Activated CD4-positive, alpha-beta T cell treated with anti-CD3 and anti-CD28 coated beads, Interleukin-2, amount 50 U/mL, for 24 hours (primary cell): ENCODE measurements at regions not wholly inside any gene's neighbourhood (a gene's known extent, or its start where the extent isn't known, plus 50 kb on each side); places are given as distances from the start of the nearest gene placed in this dataset.

ENCODE experiments used
- DNase-seq, 2 donors: peaks; one replicate each; pipeline ENCODE4 v3.0.0-alpha.2; 2020; ENCODE audit warnings: low read depth in 1 of 2, low spot score in 1 of 2

GRCh38 chr9:28179893-28180292 lies 606.6 kb upstream of the C9orf72 start:
- no peak for DNase-seq

GRCh38 chr9:28190981-28191380 lies 617.7 kb upstream of the C9orf72 start:
- no peak for DNase-seq

- no peak for DNase-seq
These were observed 624.4 kb upstream of the C9orf72 start for GRCh38 chr9:28197653-28198052.

DNA sequence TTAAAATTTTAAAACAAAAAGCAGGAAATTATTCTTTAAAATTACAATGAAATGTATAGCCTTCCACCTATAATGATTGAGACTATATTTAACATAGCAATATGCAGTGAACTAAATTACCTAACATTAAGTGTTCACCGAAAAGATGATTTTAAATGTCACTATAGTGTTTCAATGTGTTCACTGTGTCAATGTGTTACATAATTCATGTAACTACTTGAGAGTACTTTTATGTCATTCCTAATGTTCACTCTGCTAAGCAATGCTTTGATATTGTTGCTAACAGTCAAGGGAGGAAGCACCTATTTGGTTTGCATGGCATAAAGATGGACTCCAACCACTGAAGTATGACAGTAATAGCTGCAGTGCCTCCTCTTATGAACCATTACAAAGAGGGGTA lies 629.8 kb upstream of the C9orf72 start:
- DNase-seq = no peak

DNA sequence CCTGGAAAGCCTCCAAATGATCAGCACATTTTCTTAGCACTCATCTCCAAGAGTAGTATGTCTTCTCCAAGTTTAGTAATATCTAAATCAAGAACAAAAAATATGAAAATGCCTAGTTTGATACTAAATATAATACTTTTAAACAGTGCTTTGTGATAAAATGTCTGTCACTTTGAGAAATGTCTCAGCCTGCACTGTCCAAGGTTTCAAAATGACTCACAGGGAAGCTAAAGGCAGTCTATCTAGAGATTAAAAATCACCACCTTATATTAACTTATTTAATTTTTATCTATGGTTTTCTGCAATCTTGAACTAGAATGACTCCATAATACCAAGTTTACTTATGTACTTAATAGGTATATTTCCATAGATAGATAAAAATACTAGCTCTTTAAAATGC lies 633.0 kb upstream of the C9orf72 start:
- DNase-seq = no peak

DNA sequence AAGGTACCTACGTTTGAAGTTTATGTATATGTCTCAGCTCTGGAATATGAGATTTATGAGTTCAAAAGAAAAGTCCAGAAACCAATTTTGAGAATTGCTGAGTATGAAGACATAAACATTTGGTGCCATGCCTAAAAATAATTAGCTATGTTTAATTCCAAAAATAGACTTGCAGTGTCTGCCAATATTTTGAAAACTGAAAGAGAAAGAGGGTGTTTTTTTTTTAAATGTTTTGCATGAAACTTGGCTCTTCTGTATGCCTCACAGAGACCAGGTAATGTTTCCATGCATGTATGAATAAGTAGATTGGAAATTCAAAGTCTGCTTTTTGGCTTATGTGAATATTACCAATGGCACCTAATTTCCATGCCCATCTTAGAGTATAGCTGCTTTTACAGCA lies 634.4 kb upstream of the C9orf72 start:
- DNase-seq = no peak

DNA sequence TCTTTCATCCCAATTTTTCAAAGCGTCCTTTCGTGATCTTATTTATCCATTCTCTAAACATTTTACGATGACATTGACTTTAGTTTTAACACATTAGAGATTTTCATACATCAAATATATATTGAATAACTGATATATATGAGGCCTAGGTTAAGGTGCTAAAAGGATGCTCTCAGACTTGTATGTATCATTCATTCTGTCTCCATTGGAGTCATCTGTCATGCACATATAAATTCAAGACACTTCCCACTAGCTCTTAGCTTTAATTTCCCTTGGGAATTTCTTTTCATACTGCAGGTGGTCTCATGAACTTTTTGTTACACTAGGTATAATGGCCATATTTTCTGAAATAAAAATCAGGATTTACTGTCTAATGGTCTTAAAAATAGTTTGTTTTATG lies 635.8 kb upstream of the C9orf72 start:
- no peak for DNase-seq

GRCh38 chr9:28212979-28213378 lies 639.7 kb upstream of the C9orf72 start:
- no peak for DNase-seq

DNA sequence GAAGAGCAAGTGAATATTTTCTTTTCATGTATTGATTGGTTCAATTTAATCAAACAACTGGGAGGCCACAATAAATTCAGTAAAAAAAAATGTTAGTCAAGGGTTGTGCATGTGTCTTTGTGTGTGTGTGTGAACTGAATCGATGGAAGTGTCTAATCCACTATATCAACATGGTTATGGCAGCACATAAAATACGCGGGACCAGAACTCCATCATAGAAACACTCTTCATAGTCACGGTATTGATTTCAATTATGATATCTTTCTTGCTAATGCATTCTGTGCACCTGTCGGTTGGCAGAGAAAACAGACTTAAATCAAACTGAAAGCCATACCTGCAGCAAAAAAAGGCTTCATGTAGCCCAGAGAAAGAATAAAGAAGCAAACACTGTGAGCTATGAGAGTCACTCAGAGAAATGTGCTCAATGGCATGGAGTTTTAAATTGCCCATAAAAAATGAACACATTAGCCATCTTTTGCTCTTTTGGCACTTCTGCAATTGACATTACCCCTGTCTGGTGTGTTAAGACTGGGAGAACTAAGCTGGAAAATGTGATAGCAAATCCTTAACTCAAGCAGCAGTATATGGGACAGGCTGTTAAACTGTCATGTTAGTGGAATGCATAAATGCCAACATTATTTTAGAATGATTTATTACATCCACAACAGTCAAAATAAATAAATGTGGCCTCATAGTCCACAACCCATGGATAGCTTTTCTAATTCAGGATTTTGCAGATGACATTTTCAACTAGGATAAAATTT lies 642.4 kb upstream of the C9orf72 start:
- no peak for DNase-seq

DNA sequence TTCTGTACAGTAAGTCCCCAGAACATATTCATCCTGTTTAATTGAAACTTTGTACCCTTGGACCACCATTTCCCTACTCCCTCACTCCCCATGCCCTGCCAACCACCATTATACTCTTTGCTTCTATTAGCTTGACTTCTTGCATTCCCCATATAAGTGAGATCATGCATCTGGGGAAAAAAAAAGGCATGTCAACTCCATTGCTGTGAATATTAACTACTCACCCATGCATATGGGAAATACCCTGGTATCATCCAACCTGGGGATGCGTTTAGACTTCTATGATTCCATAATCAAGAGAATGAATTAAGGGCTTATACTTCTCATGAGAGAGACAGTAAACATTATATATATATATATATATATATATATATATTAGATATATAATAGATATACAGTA lies 659.4 kb upstream of the C9orf72 start:
- no peak for DNase-seq

DNA sequence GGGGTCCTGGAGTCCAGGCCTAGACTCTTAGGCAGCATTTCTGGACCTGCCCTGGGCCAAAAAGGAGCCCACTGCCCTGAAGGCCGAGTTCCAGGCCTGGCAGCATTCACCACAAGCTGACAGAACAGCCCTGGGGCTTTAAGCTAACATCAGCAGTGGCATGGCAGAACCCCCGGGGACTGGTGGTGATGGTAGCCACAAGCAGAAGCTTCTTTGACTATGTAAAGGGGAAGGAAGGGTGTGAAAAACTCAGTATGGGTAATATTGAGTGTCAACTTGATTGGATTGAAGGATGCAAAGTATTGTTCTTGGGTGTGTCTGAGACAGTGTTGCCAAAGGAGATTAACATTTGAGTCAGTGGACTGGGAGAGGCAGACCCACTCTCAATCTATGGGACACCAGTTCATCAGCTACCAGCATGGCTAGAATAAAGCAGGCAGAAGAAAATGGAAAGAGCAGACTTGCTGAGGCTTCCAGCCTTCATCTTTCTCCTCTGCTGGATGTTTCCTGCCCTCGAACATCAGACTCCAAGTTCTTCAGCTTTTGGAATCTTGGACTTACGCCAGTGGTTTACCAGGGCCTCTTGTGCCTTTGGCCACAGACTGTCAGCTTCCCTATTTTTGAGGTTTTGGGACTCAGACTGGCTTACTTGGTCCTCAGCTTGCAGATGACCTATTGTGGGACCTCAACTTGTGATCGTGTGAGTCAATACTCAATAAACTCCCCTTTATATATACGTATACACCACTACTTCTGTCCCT lies 661.0 kb upstream of the C9orf72 start:
- DNase-seq = no peak

DNA sequence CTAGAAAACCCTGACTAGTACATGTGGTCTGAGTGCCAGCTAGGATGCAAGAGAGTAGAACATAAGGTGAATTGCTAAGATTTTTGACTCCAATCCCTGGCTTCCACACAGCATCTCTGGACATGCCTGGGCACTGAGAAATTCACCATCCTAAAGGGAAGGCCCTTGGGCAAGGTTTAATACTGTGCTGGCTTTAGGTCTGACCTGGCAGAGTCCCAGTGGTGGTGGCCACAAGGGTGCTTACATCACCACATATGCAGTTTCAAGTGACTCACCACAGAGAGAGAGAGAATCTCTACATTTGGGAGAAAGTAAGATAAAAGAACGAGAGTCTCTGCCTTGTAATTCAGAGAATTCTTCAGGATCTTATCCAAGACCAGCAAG lies 661.6 kb upstream of the C9orf72 start:
- DNase-seq = no peak

- no peak for DNase-seq
These were observed 676.1 kb upstream of the C9orf72 start for GRCh38 chr9:28249424-28249823.

- DNase-seq = no peak
These were observed 681.9 kb upstream of the C9orf72 start for GRCh38 chr9:28255174-28255573.

DNA sequence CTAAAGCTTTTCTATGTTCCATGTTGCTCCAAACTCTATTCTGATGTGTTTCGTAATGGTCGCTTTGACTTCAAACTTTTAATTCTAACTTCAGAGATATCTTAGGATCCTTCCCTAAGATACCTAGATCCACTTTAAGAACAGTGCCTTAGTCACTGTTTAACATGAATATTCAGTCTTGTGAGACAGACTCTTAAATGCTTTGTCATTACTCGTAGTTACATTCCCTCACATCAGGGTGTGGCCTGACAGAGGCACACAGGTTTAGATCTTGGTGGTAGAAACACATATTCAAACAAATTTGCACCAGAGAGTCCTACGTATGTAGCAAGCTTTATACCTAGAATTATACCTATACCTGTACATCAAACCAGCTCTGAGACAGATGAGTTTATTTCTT lies 687.0 kb upstream of the C9orf72 start:
- no peak for DNase-seq

GRCh38 chr9:28264368-28264767 lies 691.1 kb upstream of the C9orf72 start:
- DNase-seq = no peak

- DNase-seq = no peak
These were observed 694.1 kb upstream of the C9orf72 start for GRCh38 chr9:28267351-28267750.

- DNase-seq = no peak
These were observed 696.9 kb upstream of the C9orf72 start for GRCh38 chr9:28270156-28270555.

- DNase-seq = no peak
These were observed 698.8 kb upstream of the C9orf72 start for GRCh38 chr9:28272127-28272526.

- no peak for DNase-seq
These were observed 714.2 kb upstream of the C9orf72 start for GRCh38 chr9:28287455-28287854.

GRCh38 chr9:28289746-28290145 lies 716.5 kb upstream of the C9orf72 start:
- DNase-seq = no peak

GRCh38 chr9:28293369-28294090 lies 720.2 kb upstream of the C9orf72 start:
- DNase-seq = no peak
